B cell (primary cell): ENCODE measurements at regions not wholly inside any gene's neighbourhood (a gene's known extent, or its start where the extent isn't known, plus 50 kb on each side); places are given as distances from the start of the nearest gene placed in this dataset.

Experiments used
- CTCF ChIP-seq: fragments of 200-600 bp; IDR thresholded peaks from one replicate; pipeline ENCODE4 v1.8.0; 2022; ENCODE audit warnings: antibody characterized with exemption, mild to moderate bottlenecking
- EZH2 ChIP-seq: IDR thresholded peaks from 2 replicates; pipeline ENCODE4 v1.6.1; 2012; ENCODE audit warnings: borderline replicate concordance, low read depth, mild to moderate bottlenecking, moderate library complexity, low read length; ENCODE audit not compliant: insufficient read depth, poor library complexity, severe bottlenecking

DNA sequence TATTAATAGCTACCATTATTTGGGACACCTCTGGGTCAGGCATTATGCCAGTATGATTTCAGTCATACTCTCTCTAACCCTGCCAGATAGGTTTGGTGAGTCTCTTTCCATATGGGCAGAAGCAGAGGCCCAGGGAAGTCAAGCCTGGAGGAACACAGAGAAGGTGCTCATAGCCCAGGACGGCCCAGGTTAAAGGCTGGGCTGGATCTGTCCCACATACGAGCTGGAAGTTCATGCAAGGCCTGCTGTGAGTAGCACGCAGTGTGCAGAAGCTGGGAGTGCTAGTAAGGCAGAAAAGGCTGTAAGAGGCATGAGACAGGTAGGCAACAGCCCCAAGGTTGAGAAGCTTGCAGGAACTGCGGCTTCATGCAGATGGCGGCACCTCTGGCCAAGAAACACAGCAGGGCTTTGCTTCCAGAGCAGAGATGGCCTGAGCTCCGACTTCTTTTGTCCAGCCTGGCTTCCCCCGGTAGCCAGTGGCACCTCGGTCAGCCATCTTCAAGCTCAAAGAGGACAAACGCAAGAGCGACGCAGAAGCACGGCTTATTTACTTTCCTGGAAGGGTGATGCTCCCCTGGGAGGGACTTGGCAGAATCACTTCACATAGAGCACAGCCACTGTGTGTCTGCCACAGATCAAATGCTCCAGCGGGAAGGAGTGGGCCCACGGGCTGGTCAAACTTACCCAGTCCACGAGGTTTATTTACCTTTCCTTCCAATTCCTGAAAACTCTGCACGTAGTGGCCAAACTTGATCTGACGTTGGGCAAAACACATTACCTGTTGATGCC lies 58.5 kb upstream of the MAP4K4 start:
- no peak for TF ChIP-seq EZH2
- no peak for TF ChIP-seq CTCF
